ENCODE measurements at regions not wholly inside any gene's neighbourhood (a gene's known extent, or its start where the extent isn't known, plus 50 kb on each side); places are given as distances from the start of the nearest gene placed in this dataset.

DNA sequence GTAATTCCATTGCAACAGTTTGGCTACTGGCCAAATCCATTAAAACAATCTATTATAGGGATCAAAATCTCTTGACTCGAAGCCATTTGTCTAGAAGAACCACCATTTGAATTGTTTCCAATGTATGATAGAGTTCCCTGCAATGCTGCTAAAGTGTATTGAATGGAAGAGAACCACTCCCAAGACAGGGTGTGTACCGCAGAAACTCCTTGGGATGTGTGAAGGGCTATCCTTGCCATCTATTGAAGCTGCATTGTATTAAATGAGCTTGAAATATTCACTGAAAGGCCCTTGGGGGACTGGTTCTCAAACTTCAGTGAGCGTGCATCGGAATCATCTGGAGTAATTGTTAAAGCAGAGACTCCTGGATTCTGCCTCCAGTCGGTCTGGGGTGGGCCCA is 260.4 kb upstream of the MEIS1 start:
- in situ Hi-C loops (cut with HindIII; ENCODE audit: low pct_unique_long_range_greater_than_20kb, low sequenced_read_pairs) = no loop called here

DNA sequence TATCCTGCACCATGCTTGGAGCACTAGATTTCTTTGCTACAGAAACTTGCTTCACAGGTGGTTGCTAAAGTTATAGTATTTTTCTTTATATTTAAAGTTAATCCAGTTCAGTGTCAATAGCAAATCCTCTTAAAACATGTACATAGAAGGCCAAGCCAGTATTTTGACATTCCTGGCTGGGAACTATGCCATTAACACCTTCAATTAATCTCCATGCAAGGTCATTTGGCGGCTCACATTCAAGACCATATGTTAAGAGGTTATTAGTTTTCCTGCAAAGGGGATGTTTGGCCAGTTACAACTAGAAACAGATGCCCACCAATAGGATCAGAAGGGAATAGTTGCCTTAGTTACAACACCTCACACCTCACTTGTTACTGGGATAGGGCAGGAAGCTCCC is 261.3 kb upstream of the MEIS1 start:
- DNase-seq (ENCODE audit: low read depth, low spot score) (no peak), ATAC-seq (no peak)
- no peak overlapping the region for H3K4me3 ChIP-seq (ENCODE audit: low read depth in 2 of 2, low read length in 2 of 2)
- H3K4me1 ChIP-seq (ENCODE audit: control insufficient read depth, insufficient read depth, low read length) = no peaks in the 10 kb centered on the region
- intact Hi-C loops (cut with micrococcal nuclease; ENCODE audit: unreplicated experiment) (no loop called here), in situ Hi-C loops (cut with HindIII; ENCODE audit: low pct_unique_long_range_greater_than_20kb, low sequenced_read_pairs) (no loop called here)
- BruUV-seq (replicated peaks) = no TSS peak
- POLR2A ChIA-PET = no interaction called here
- CTCF ChIA-PET = no interaction called here
- no peak overlapping the region for H3K27ac ChIP-seq (ENCODE audit: low read length)
- no peaks in the 10 kb centered on the region for H3K27me3 ChIP-seq (ENCODE audit: control insufficient read depth, insufficient read depth, low read length)
- no peaks in the 10 kb centered on the region for H3K36me3 ChIP-seq (ENCODE audit: control insufficient read depth, insufficient read depth, low read length)
- no peaks in the 10 kb centered on the region for H3K9me3 ChIP-seq (ENCODE audit: control insufficient read depth, insufficient read depth, low read depth, low read length)
- TF ChIP-seq, protein P1, sequence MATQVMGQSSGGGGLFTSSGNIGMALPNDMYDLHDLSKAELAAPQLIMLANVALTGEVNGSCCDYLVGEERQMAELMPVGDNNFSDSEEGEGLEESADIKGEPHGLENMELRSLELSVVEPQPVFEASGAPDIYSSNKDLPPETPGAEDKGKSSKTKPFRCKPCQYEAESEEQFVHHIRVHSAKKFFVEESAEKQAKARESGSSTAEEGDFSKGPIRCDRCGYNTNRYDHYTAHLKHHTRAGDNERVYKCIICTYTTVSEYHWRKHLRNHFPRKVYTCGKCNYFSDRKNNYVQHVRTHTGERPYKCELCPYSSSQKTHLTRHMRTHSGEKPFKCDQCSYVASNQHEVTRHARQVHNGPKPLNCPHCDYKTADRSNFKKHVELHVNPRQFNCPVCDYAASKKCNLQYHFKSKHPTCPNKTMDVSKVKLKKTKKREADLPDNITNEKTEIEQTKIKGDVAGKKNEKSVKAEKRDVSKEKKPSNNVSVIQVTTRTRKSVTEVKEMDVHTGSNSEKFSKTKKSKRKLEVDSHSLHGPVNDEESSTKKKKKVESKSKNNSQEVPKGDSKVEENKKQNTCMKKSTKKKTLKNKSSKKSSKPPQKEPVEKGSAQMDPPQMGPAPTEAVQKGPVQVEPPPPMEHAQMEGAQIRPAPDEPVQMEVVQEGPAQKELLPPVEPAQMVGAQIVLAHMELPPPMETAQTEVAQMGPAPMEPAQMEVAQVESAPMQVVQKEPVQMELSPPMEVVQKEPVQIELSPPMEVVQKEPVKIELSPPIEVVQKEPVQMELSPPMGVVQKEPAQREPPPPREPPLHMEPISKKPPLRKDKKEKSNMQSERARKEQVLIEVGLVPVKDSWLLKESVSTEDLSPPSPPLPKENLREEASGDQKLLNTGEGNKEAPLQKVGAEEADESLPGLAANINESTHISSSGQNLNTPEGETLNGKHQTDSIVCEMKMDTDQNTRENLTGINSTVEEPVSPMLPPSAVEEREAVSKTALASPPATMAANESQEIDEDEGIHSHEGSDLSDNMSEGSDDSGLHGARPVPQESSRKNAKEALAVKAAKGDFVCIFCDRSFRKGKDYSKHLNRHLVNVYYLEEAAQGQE (IDR thresholded peaks at IDR 0.05; ENCODE audit: insufficient read depth in 1 of 2, low read depth in 2 of 2, low read length in 1 of 2) = no peak
- TF ChIP-seq POLR2AphosphoS5 (IDR thresholded peaks at IDR 0.05; ENCODE audit: low read depth, low read length) = no peak
- no peak for TF ChIP-seq SIN3A (IDR thresholded peaks at IDR 0.05; ENCODE audit: borderline replicate concordance, insufficient read depth, low read depth, low read length)
- TF ChIP-seq TCF7L2 (IDR thresholded peaks at IDR 0.05; ENCODE audit: low read depth, low read length) = no peak
- TF ChIP-seq, protein P2, sequence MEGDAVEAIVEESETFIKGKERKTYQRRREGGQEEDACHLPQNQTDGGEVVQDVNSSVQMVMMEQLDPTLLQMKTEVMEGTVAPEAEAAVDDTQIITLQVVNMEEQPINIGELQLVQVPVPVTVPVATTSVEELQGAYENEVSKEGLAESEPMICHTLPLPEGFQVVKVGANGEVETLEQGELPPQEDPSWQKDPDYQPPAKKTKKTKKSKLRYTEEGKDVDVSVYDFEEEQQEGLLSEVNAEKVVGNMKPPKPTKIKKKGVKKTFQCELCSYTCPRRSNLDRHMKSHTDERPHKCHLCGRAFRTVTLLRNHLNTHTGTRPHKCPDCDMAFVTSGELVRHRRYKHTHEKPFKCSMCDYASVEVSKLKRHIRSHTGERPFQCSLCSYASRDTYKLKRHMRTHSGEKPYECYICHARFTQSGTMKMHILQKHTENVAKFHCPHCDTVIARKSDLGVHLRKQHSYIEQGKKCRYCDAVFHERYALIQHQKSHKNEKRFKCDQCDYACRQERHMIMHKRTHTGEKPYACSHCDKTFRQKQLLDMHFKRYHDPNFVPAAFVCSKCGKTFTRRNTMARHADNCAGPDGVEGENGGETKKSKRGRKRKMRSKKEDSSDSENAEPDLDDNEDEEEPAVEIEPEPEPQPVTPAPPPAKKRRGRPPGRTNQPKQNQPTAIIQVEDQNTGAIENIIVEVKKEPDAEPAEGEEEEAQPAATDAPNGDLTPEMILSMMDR (IDR thresholded peaks at IDR 0.05) = no peak

More for the DNA sequence above, 260.4 kb upstream of the MEIS1 start:
- Histone ChIP-seq H3K27ac (ENCODE audit: low read length) (no peak overlapping the region), H3K4me3 (ENCODE audit: low read depth in 2 of 2, low read length in 2 of 2) (no peak overlapping the region), H3K9me3 (ENCODE audit: control insufficient read depth, insufficient read depth, low read depth, low read length) (no peaks in the 10 kb centered on the region), H3K27me3 (ENCODE audit: control insufficient read depth, insufficient read depth, low read length) (no peaks in the 10 kb centered on the region), H3K4me1 (ENCODE audit: control insufficient read depth, insufficient read depth, low read length) (no peaks in the 10 kb centered on the region), H3K36me3 (ENCODE audit: control insufficient read depth, insufficient read depth, low read length) (no peaks in the 10 kb centered on the region)
- ChIA-PET POLR2A (no interaction called here), CTCF (no interaction called here)
- BruUV-seq (replicated peaks) = no TSS peak
- intact Hi-C loops (cut with micrococcal nuclease; ENCODE audit: unreplicated experiment) = no loop called here
- DNase-seq (ENCODE audit: low read depth, low spot score) (no peak), ATAC-seq (no peak)
- TF ChIP-seq, protein P2 (IDR thresholded peaks at IDR 0.05) = no peak
- TF ChIP-seq, protein P1 (IDR thresholded peaks at IDR 0.05; ENCODE audit: insufficient read depth in 1 of 2, low read depth in 2 of 2, low read length in 1 of 2) = no peak
- TF ChIP-seq SIN3A (IDR thresholded peaks at IDR 0.05; ENCODE audit: borderline replicate concordance, insufficient read depth, low read depth, low read length) (no peak), POLR2AphosphoS5 (IDR thresholded peaks at IDR 0.05; ENCODE audit: low read depth, low read length) (no peak), TCF7L2 (IDR thresholded peaks at IDR 0.05; ENCODE audit: low read depth, low read length) (no peak)

Measured in Panc1 (cell line).